ENCODE measurements at regions not wholly inside any gene's neighbourhood (a gene's known extent, or its start where the extent isn't known, plus 50 kb on each side); places are given as distances from the start of the nearest gene placed in this dataset.

GRCh38 chr12:105970885-105971284, 167.9 kb downstream of the NUAK1 start:
- TF ChIP-seq NFIC (IDR thresholded peaks at IDR 0.05) (no peak), MAX (IDR thresholded peaks at IDR 0.05) (no peak), YY1 (IDR thresholded peaks at IDR 0.05; ENCODE audit: low read depth) (no peak)

GRCh38 chr12:105974738-105975137, 164.0 kb downstream of the NUAK1 start:
- TF ChIP-seq CEBPB (IDR thresholded peaks at IDR 0.05) (no peak), USF1 (IDR thresholded peaks at IDR 0.05) (no peak), TCF12 (IDR thresholded peaks at IDR 0.05; ENCODE audit: low read depth) (no peak), CREB1 (IDR thresholded peaks at IDR 0.05; ENCODE audit: low read depth) (no peak), EGR1 (IDR thresholded peaks at IDR 0.05) (no peak), ZBTB7A (IDR thresholded peaks at IDR 0.05; ENCODE audit: low read depth) (no peak), YY1 (IDR thresholded peaks at IDR 0.05; ENCODE audit: low read depth) (no peak)

- TF ChIP-seq MAX (IDR thresholded peaks at IDR 0.05), result no peak
- TF ChIP-seq CEBPB (IDR thresholded peaks at IDR 0.05), result no peak
- TF ChIP-seq RAD21 (IDR thresholded peaks at IDR 0.05; ENCODE audit: low read depth), result no peak
- no peak for TF ChIP-seq FOXM1 (IDR thresholded peaks at IDR 0.05; ENCODE audit: borderline replicate concordance, low read depth)
- TF ChIP-seq ZBTB7A (IDR thresholded peaks at IDR 0.05; ENCODE audit: low read depth), result no peak
- TF ChIP-seq EGR1 (IDR thresholded peaks at IDR 0.05), result no peak
- TF ChIP-seq TEAD4 (IDR thresholded peaks at IDR 0.05), result no peak
- no peak for TF ChIP-seq NFIC (IDR thresholded peaks at IDR 0.05)
- TF ChIP-seq YY1 (IDR thresholded peaks at IDR 0.05; ENCODE audit: low read depth), result no peak
- TF ChIP-seq EP300 (IDR thresholded peaks at IDR 0.05; ENCODE audit: borderline replicate concordance), result no peak
- TF ChIP-seq USF1 (IDR thresholded peaks at IDR 0.05), result no peak
- TF ChIP-seq TAF1 (IDR thresholded peaks at IDR 0.05; ENCODE audit: low read depth), result no peak
- no peak for TF ChIP-seq TCF12 (IDR thresholded peaks at IDR 0.05; ENCODE audit: low read depth)
- TF ChIP-seq REST (IDR thresholded peaks at IDR 0.05; ENCODE audit: low read depth), result no peak
- TF ChIP-seq CREB1 (IDR thresholded peaks at IDR 0.05; ENCODE audit: low read depth), result no peak
Observed at GRCh38 chr12:105975351-105975750, 163.4 kb downstream of the NUAK1 start.

- TF ChIP-seq EGR1 (IDR thresholded peaks at IDR 0.05), result no peak
- TF ChIP-seq MAX (IDR thresholded peaks at IDR 0.05), result no peak
- TF ChIP-seq USF1 (IDR thresholded peaks at IDR 0.05), result no peak
- TF ChIP-seq TAF1 (IDR thresholded peaks at IDR 0.05; ENCODE audit: low read depth), result no peak
- no peak for TF ChIP-seq TEAD4 (IDR thresholded peaks at IDR 0.05)
- TF ChIP-seq NFIC (IDR thresholded peaks at IDR 0.05), result no peak
- no peak for TF ChIP-seq CEBPB (IDR thresholded peaks at IDR 0.05)
- TF ChIP-seq REST (IDR thresholded peaks at IDR 0.05; ENCODE audit: low read depth), result no peak
- TF ChIP-seq TCF12 (IDR thresholded peaks at IDR 0.05; ENCODE audit: low read depth), result no peak
- no peak for TF ChIP-seq ZBTB7A (IDR thresholded peaks at IDR 0.05; ENCODE audit: low read depth)
- no peak for TF ChIP-seq EP300 (IDR thresholded peaks at IDR 0.05; ENCODE audit: borderline replicate concordance)
- no peak for TF ChIP-seq RAD21 (IDR thresholded peaks at IDR 0.05; ENCODE audit: low read depth)
- no peak for TF ChIP-seq YY1 (IDR thresholded peaks at IDR 0.05; ENCODE audit: low read depth)
- TF ChIP-seq FOXM1 (IDR thresholded peaks at IDR 0.05; ENCODE audit: borderline replicate concordance, low read depth), result no peak
- TF ChIP-seq CREB1 (IDR thresholded peaks at IDR 0.05; ENCODE audit: low read depth), result no peak
Observed at GRCh38 chr12:105977236-105977635, 161.5 kb downstream of the NUAK1 start.

GRCh38 chr12:105977652-105978051, 161.1 kb downstream of the NUAK1 start:
- TF ChIP-seq TCF12 (IDR thresholded peaks at IDR 0.05; ENCODE audit: low read depth) (no peak), ZBTB7A (IDR thresholded peaks at IDR 0.05; ENCODE audit: low read depth) (no peak)

- TF ChIP-seq REST (IDR thresholded peaks at IDR 0.05; ENCODE audit: low read depth), result no peak
- no peak for TF ChIP-seq YY1 (IDR thresholded peaks at IDR 0.05; ENCODE audit: low read depth)
- TF ChIP-seq EP300 (IDR thresholded peaks at IDR 0.05; ENCODE audit: borderline replicate concordance), result no peak
- no peak for TF ChIP-seq CEBPB (IDR thresholded peaks at IDR 0.05)
- TF ChIP-seq MAX (IDR thresholded peaks at IDR 0.05), result no peak
- no peak for TF ChIP-seq ZBTB7A (IDR thresholded peaks at IDR 0.05; ENCODE audit: low read depth)
- TF ChIP-seq USF1 (IDR thresholded peaks at IDR 0.05), result no peak
- TF ChIP-seq RAD21 (IDR thresholded peaks at IDR 0.05; ENCODE audit: low read depth), result no peak
- no peak for TF ChIP-seq FOXM1 (IDR thresholded peaks at IDR 0.05; ENCODE audit: borderline replicate concordance, low read depth)
- no peak for TF ChIP-seq CREB1 (IDR thresholded peaks at IDR 0.05; ENCODE audit: low read depth)
- TF ChIP-seq NFIC (IDR thresholded peaks at IDR 0.05), result no peak
- TF ChIP-seq TEAD4 (IDR thresholded peaks at IDR 0.05), result no peak
- TF ChIP-seq TAF1 (IDR thresholded peaks at IDR 0.05; ENCODE audit: low read depth), result no peak
- no peak for TF ChIP-seq EGR1 (IDR thresholded peaks at IDR 0.05)
- no peak for TF ChIP-seq TCF12 (IDR thresholded peaks at IDR 0.05; ENCODE audit: low read depth)
Observed at GRCh38 chr12:105978276-105978675, 160.5 kb downstream of the NUAK1 start.
